H1 (cell line): ENCODE measurements at regions not wholly inside any gene's neighbourhood (a gene's known extent, or its start where the extent isn't known, plus 50 kb on each side); places are given as distances from the start of the nearest gene placed in this dataset.

Experiments used
- BACH1 ChIP-seq: IDR thresholded peaks from 2 replicates; pipeline ENCODE4 v1.6.1; 2012; ENCODE audit warnings: low read length, improper control_type of control experiment
- BCL11A ChIP-seq, 2 experiments: IDR thresholded peaks; one replicate each; pipeline ENCODE4 v1.6.1; 2011; ENCODE audit warnings: low read depth in 2 of 2, low read length in 2 of 2, mild to moderate bottlenecking in 2 of 2
- NANOG ChIP-seq: IDR thresholded peaks from 2 replicates; pipeline ENCODE4 v1.6.1; 2011; ENCODE audit warnings: low read length, low read depth, mild to moderate bottlenecking, inconsistent platforms; ENCODE audit not compliant: insufficient read depth, poor library complexity, severe bottlenecking
- SIN3A ChIP-seq, 2 experiments: IDR thresholded peaks in 1 of 2; conservative IDR thresholded peaks in 1 of 2; 2 replicates each; pipeline ENCODE4 v1.6.1; 2011 to 2012; ENCODE audit warnings: low read length in 2 of 2, improper control_type of control experiment in 1 of 2, low read depth in 1 of 2, mild to moderate bottlenecking in 1 of 2
- TF ChIP-seq, protein P1 (sequence below): IDR thresholded peaks from 2 replicates; pipeline ENCODE4 v1.6.1; 2011; ENCODE audit warnings: low read length, improper control_type of control experiment

DNA sequence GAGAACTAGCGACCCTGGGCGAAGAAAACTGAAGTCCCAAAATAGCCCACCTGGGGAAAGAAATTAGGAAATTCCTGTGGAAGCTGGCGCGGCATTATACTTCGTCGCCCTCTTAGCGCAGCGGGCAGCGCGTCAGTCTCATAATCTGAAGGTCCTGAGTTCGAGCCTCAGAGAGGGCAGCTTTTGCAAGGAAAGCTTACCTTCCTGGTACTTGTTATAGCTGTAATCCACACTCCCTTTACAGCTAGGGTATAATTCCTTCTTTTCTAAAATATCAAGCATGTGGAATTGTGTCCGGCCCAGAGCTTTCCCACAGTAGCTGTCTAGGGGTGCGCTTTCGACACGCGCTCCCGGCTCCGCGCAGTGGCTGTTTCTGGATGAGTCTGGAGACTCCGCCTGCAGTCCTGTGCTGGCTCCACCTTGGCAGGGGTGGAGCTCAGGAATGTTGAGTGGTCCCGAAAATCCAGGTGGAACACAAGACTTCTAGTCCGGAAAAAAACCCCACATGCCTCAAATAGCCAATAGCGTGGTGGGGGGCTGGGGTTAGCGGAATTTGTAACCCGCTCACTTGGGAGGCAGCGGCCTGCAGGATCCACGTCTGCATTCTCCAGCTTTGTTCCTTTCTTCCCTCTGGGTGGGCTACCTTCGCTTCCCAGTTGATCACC lies 83.7 kb upstream of the ZNF322 start (continued):
- no peak for TF ChIP-seq NANOG
- TF ChIP-seq BACH1: no peak
- TF ChIP-seq BCL11A (IDR thresholded peaks at IDR 0.05; ENCODE audit: low read depth in 2 of 2, low read length in 2 of 2): no peak
- TF ChIP-seq, protein P1, sequence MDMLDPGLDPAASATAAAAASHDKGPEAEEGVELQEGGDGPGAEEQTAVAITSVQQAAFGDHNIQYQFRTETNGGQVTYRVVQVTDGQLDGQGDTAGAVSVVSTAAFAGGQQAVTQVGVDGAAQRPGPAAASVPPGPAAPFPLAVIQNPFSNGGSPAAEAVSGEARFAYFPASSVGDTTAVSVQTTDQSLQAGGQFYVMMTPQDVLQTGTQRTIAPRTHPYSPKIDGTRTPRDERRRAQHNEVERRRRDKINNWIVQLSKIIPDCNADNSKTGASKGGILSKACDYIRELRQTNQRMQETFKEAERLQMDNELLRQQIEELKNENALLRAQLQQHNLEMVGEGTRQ: no peak
- TF ChIP-seq SIN3A (conservative IDR thresholded peaks at IDR 0.05 in 1 of 2, IDR thresholded peaks at IDR 0.05 in 1 of 2; ENCODE audit: low read depth in 1 of 2, low read length in 2 of 2): no peak
